GM19025 (cell line): ENCODE measurements at regions not wholly inside any gene's neighbourhood (a gene's known extent, or its start where the extent isn't known, plus 50 kb on each side); places are given as distances from the start of the nearest gene placed in this dataset.
"Not testable (repeated sequence)": the region's sequence is repeated elsewhere in the genome, so short reads cannot be mapped to it uniquely, and the experiment has no call there.

Experiments used
- ATAC-seq: cut with Tn5 transposase; IDR thresholded peaks from one replicate; pipeline ENCODE4 v1.9.1; 2021; ENCODE audit warnings: mild to moderate bottlenecking, low read depth, moderate library complexity; ENCODE audit not compliant: unreplicated experiment

DNA sequence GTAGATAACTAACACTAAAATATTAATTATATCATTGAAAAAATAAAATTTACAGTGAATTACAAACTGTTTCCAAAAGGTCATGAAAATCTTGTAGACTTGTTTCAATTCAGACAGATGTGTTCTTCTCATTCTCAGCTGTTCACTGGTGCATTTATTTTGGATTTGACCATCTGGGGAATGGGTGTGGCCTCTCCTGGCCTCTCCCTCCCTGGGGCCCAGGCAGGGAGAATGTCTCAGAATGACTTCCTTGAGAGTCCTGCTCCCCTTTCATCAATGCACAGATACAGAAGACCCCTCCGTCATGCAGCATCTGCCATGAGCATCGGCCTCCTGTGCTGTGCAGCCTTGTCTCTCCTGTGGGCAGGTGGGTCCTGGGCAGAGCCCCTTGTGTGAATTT lies 192.8 kb upstream of the PRSS58 start:
- no peak for ATAC-seq

DNA sequence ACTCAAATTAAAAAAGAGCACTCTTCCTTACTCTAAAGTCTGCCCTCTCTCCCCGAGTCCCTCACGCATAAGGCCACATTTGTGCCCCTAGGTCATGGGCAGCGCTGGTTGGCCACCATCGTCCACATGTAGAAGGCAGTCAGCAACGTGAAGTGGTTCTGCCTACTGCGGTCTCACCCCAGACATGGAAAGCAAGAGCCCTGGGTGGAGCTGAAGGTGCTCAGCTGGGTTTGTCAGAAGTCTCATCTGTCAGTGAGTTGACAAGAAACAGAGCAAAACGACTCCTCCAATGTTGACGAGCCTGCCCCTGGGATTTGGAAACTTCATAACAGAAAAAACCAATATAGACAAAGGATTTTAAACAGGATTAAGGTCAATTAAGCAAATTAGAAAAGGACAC lies 192.3 kb upstream of the PRSS58 start:
- ATAC-seq = no peak

DNA sequence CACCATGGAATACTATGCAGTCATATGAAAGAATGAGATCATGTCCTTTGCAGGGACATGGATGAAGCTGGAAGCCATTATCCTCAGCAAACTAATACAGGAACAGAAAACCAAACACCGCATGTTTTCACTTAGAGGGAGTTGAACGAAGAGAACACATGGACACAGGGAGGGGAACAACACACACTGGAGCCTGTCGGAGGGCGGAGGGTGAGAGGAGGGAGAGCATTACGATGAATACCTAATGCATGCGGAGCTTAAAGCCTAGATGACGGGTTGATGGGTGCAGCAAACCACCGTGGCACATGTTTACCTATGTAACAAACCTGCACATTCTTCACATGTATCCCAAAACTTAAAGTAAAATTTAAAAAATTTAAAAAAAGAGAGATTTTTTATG lies 191.0 kb upstream of the PRSS58 start:
- not testable (repeated sequence) for ATAC-seq

DNA sequence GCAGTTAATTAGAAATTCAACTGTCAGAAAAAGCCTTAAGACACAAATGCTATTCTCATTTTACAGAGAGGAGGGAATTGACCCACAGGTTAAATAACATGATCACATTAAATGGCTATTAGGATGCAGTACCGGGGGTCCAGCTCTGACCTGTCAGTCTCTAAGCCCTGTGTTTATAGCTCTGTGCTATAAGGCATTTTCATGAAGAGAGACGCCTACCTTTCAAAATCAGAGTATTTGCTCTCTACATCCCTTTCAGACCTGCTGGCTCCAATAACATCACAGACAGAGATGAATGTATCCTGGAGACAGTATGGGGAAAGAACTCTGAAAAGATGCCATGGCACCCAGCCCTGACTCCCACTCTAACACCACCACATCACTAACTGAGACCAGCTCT lies 189.9 kb upstream of the PRSS58 start:
- ATAC-seq = no peak

DNA sequence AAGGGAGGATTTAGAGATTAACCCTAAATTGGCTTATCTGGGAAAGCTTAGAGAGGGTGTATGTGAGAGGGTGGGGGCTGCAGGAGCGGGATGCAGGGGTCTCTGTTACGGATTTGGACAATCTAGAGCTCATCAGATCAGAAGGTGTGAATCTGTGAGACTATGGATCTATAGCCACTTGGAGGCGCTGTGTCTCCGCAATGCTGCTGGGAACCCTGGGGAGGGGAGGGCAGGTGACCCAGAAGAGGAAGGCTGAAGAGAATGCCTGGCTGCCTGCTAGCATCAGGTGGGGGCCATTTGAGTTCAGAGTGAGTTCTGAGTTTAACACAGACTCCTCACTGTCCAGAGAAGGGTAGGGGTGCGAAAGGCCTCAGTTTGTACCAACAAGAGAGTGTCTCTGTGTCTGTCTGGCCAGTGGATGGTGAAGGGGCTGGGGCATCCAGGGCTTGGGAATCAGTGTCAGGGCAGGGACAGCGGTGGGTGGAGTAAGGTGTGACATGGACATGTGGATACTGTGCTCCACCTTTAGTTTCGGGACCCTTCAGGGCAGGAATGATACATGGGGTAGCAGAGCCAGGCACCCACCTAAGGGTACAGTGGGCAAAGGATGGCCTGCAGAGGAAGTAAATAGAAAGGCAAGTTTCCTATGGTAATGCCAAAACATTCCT lies 187.3 kb upstream of the PRSS58 start:
- ATAC-seq = no peak

DNA sequence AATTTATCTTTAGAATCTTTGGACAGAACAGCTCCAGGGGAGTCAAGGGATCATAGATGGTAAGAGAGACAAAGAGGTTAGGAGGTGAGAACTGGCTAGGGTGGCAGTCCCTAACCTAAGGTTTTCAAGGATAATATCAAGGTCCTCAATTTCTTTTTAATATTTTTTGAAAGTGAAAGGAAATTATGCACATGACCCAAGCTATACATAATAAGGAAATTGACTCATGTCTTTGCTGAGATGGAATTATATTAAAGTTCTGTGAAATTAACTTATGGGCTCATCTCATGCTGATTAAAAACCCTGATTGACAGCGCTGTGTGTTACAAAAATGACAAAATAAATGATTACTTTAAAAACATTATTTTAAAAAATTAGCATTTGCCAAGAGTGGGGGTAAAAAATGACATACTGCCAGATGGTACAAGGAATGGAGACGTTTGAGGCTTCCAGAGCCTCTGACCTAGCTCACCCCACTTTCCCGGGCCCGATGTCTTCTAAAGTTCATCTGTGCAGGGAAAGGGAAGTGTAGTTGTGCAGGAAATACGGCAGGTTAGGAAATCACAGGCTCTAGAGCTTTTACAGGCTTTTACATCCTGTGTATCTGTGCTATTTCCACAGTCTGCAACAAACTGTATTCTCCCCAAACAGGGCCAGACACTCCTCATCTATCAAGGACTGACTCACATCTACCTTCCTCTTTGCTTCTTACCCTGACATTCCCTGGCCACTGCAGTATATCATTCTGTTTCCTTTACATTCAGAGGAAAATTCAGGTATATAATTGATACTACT lies 185.6 kb upstream of the PRSS58 start:
- ATAC-seq = no peak

DNA sequence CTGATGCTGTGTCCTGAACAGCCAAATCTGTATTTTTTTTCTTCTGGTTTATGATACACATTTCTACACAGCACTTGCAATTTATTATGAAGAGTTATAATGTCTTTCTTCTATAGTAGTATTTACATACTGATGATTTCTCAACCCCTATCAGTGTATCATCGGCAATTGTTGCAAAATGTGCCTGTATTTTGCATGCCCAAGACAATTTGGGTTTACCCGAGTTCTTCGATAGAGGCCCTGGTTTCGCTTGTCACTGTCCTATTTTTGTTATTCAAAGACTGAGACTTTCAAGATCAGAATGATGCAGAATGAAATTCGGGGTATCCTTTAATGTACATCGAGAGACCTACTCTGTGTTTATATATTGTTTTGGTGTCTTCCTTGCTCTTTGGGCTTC lies 184.5 kb upstream of the PRSS58 start:
- ATAC-seq = no peak

DNA sequence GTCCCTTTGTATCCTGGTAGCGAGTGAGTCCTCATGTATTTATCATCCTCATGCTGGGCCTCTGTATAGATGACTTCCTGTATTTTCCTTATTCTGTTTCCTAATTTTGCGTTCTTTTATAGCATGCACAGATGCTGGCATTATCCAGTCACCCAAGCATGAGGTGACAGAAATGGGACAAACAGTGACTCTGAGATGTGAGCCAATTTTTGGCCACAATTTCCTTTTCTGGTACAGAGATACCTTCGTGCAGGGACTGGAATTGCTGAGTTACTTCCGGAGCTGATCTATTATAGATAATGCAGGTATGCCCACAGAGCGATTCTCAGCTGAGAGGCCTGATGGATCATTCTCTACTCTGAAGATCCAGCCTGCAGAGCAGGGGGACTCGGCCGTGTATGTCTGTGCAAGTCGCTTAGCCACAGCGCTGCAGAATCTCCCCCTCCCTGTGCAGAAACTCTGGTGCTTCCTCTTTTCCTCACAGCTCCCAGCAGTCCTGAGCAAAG lies 183.1 kb upstream of the PRSS58 start:
- no peak for ATAC-seq

DNA sequence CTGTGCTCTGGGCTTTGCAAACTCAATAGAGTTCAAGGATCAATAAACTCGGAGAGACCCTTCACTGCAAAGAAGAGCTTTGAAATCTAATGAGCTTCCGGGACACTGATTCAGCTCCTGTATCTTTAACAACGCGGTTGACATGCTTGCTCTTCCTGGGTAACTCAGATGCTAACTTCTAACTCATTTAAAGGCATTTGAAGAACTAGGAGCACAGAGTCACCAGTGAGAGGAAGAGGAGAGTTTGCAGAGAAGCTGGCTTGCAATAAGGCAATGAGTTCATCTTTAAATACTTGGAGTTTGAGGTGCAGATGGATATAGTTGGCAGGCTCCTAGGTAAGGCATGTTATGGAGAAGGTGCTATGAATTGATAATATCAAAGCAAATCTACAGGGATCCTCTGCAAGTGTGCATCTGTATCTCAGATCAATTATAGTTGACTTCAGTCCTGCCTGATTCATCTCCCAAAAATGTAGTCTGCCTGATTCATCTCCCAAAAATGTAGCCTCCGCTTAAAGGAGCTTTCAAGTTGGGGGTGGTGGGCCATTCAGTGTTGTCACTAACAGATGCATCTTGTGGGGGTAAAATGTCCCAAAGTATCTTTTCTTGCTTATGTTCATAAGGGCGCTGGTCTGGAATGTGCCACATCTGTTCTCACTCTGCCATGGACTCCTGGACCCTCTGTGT lies 182.5 kb upstream of the PRSS58 start:
- ATAC-seq = no peak

DNA sequence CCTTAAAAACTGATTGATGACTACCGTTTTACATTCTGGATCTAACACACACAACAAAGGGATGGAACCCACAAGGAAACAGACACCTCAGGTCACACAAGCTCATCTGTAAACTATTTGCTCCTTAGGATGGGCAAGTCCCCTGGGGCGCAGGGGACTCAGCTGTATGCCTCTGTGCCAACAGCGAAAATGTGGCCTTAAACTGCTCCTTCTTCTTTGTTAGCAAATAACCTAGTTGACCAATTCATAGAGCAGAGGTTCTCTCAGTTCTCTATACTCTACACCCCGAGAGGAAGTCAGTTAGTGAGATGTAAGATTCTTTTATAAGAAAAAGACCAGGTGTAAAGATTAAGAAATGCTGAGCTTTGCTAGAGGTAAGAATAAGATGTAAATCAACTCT lies 181.9 kb upstream of the PRSS58 start:
- ATAC-seq = no peak

DNA sequence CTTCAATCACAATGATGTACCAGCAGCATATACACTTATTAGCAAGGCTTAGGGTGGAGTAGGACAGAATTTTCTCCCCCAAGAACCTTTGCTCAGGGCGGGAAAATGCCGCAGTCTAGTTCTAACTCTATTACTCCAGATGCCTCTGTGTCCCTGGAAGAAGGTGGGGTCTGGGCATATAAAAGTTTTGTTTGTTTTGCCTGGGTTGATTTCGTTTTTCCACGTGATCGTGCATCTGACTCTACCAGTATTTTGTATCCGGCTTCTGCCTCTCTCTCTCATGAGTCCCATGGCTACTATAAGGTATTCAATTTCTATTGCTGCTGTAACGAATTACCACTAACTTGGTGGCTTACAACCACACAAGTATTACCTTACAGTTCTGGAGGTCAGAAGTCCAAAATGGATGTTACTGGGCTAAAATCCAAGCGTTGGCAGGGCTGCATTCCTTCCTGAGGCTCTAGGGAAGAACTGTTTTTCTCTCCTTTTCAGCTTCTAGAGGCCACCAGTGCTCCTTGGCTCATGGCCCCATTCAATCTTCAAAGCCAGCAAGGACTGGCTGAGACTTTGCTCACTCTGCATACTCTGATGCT lies 181.2 kb upstream of the PRSS58 start:
- ATAC-seq = no peak

DNA sequence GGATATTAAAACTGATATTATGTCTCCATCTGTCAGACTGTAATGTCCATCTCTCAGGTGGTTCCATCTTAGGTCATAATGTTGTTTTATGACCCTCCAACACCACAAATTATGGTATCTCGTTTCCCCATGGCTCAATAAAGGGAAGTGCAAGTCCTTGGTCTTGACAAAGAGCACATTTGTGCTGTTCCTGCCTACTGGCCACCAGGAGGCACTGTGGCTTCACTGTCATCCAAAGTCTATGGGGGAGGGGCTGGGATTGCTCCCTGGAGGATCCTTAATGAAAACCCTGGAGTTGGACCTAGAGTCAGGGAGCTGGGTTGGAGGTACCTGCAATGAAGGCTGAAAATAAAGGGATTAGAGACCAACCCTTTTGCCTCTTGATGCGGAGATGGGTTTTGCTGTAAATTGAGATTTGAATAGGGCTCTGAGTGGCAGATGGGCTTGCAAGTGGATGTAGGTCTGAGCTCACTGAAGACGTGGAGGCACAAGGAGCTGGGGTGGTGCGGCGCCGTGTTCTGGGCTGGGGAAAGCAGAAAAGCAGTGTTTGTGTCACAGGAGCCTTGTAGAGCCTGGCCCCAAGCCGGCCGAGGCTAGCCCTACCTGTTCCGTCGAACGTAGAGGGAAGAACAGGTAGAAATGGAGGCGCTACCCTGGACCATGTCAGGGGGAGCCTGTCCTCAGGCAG lies 180.5 kb upstream of the PRSS58 start:
- no peak for ATAC-seq

DNA sequence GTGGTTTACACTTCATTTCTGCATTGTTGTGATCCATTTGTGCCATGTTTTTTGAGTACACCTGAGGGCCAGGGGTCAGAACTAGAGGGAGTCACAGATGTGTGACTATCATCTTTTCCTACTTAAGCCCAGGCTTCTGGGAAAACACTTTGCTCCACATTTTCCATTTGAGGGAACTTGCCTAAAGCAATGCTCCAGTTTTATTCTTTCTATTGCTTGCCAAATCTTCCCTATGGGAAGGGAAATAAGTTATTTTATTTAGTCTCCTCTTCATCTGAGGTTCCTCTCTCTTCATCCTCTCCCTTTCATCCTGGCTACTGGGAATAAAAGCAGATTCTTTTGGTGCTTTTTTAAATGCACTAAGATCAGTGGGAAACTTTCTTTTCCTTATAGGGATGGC lies 179.9 kb upstream of the PRSS58 start:
- ATAC-seq = no peak

DNA sequence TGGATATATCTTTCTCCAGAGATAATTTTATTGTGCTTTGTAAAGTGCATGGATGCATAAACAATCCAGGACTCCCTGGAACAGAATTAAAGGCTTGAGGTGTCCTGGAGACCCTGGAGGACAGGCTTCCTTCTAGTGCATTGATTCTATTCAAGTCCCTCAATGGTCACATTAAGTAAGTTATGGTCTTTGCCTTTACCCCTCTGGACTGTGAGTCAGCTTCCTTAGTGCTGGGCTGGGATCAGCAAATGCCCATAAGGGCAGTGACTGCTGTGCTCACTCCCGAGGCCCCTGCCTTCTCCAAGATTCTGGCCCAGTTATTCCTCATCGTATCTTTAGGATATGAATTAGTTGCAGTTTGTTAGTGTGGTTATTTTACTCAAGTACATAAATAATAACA lies 178.7 kb upstream of the PRSS58 start:
- ATAC-seq = no peak

DNA sequence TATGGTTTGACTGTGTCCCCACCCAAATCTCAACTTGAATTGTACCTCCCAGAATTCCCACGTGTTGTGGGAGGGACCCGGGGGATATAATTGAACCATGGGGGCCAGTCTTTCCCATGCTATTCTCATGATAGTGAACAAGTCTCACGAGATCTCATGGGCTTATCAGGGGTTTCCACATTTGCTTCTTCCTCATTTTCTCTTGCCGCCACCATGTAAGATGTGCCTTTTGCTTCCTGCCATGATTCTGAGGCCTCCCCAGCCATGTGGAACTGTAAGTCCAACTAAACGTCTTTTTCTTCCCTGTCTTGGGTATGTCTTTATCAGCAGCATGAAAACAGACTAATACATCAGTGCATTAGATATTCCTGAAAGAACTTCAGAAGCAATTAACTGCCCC lies 177.7 kb upstream of the PRSS58 start:
- ATAC-seq = not testable (repeated sequence)

DNA sequence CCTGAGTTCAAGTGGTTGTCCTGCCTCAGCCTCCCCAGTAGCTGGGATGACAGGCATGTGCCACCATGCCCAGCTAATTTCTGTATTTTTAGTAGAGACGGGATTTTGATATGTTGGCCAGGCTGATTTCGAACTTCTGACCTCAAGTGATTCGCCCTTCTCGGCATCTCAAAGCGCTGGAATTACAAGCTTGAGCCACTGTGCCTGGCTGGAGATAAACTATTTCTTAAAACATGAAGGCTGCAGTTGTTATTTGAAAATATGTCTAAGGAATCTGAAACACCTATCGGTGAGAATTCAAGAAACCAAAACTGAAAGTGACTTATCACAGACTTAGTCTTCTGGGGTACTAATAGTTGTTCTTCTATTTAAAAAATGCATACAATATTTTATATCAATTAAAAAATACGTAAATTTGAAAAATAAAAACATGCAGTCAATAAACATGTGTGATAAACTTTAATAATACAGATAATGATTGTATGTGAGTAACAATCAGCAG lies 176.9 kb upstream of the PRSS58 start:
- no peak for ATAC-seq

DNA sequence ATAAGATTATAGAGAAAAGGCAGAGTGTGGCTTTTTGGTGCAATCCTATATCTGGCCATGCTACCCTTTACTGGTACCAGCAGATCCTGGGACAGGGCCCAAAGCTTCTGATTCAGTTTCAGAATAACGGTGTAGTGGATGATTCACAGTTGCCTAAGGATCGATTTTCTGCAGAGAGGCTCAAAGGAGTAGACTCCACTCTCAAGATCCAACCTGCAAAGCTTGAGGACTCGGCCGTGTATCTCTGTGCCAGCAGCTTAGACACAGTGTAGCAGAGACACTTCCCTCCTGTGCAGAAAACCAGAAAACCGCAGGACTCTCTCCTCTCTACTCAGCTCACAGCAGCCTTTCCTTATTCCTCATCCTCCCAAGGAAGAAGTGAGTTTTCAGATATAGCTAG lies 176.3 kb upstream of the PRSS58 start:
- ATAC-seq = not testable (repeated sequence)

DNA sequence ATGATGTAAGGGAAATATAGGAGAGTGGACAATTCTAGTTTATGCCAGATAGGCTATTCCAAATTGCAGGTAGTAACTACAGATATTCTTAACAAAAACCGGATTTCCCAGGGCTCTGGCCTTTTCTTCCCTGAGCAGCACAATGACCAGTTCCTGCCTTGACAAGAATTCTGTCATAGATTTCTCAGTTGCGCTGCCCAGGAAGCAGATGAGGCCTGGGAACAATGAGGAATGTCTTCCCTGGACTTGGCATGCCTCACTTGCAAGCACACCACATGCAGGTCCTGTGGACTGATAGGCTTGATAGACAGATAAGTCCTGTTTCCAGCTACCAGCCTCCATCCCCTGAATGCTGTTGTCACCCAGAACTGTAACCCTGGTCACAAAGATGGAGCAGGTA lies 174.5 kb upstream of the PRSS58 start:
- no peak for ATAC-seq

DNA sequence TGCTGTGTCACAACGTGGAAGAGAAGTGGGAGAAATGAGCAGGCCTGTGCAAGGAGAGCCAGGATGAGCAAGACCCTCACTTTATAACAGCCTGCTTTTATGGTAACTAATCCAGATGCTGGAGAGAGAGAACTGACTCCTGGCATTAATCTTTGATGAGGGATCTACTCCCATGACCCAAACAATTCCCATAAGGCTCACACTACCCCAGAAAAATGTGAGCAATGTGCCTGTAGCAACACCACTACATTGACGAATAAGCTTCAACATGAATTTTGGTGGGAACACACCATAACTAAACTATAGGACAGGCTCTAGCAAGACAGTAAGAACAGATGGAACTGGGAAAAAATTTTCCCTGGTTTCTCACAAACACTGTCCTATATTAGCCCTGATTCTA lies 173.6 kb upstream of the PRSS58 start:
- no peak for ATAC-seq

DNA sequence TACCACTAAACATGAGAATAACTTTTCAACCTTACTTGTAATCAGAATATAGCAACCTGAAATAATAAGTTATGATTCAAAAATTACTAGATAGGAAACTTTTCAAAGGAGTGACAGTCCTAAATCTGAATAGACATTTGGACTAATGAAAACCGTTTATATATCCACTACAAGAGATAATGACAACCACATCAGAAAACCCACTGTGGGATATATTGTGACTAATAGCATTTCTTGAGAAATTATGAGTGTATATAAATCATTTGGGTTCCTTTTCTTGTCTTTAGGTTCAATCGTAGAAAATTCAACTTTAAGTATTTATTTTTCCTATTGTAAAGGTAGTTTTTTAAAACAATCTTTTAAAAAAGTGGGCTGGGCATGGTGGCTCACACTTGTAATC lies 170.2 kb upstream of the PRSS58 start:
- ATAC-seq = no peak
